B cell (primary cell): ENCODE measurements at regions not wholly inside any gene's neighbourhood (a gene's known extent, or its start where the extent isn't known, plus 50 kb on each side); places are given as distances from the start of the nearest gene placed in this dataset.
"Not testable (repeated sequence)": the region's sequence is repeated elsewhere in the genome, so short reads cannot be mapped to it uniquely, and the experiment has no call there.

Source experiments
- EZH2 ChIP-seq: IDR thresholded peaks from 2 replicates; pipeline ENCODE4 v1.6.1; 2012; ENCODE audit warnings: borderline replicate concordance, low read depth, mild to moderate bottlenecking, moderate library complexity, low read length; ENCODE audit not compliant: insufficient read depth, poor library complexity, severe bottlenecking
- TF ChIP-seq, protein P1 (sequence below): fragments of 200-600 bp; IDR thresholded peaks from one replicate; pipeline ENCODE4 v1.8.0; 2022; ENCODE audit warnings: antibody characterized with exemption, mild to moderate bottlenecking

DNA sequence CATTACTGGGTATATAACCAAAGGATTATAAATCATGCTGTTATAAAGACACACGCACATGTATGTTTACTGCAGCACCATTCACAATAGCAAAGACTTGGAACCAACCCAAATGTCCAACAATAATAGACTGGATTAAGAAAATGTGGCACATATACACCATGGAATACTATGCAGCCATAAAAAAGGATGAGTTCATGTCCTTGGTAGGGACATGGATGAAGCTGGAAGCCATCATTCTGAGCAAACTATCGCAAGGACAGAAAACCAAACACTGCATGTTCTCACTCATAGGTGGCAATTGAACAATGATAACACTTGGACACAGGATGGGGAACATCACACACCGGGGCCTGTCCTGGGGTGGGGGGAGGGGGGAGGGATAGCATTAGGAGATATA is 92.6 kb upstream of the SLC1A4 start:
- TF ChIP-seq, protein P1, sequence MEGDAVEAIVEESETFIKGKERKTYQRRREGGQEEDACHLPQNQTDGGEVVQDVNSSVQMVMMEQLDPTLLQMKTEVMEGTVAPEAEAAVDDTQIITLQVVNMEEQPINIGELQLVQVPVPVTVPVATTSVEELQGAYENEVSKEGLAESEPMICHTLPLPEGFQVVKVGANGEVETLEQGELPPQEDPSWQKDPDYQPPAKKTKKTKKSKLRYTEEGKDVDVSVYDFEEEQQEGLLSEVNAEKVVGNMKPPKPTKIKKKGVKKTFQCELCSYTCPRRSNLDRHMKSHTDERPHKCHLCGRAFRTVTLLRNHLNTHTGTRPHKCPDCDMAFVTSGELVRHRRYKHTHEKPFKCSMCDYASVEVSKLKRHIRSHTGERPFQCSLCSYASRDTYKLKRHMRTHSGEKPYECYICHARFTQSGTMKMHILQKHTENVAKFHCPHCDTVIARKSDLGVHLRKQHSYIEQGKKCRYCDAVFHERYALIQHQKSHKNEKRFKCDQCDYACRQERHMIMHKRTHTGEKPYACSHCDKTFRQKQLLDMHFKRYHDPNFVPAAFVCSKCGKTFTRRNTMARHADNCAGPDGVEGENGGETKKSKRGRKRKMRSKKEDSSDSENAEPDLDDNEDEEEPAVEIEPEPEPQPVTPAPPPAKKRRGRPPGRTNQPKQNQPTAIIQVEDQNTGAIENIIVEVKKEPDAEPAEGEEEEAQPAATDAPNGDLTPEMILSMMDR: not testable (repeated sequence)
- TF ChIP-seq EZH2: not testable (repeated sequence)
